ENCODE measurements at regions not wholly inside any gene's neighbourhood (a gene's known extent, or its start where the extent isn't known, plus 50 kb on each side); places are given as distances from the start of the nearest gene placed in this dataset.

GRCh38 chr7:26495569-26495968 is 203.9 kb downstream of the SNX10 start (continued):
- no peak for TF ChIP-seq CEBPZ (IDR thresholded peaks at IDR 0.05; ENCODE audit: borderline replicate concordance, low read depth, low read length)
- TF ChIP-seq TRIM25 (IDR thresholded peaks at IDR 0.05; ENCODE audit: borderline replicate concordance) = no peak
- no peak for TF ChIP-seq ZNF282 (CRISPR knock-in tag; IDR thresholded peaks at IDR 0.05)
- TF ChIP-seq POLR2AphosphoS2 (IDR thresholded peaks at IDR 0.05; ENCODE audit: low read length) = no peak

All from K562 (cell line).